NCI-H82 (cell line): ENCODE measurements at regions not wholly inside any gene's neighbourhood (a gene's known extent, or its start where the extent isn't known, plus 50 kb on each side); places are given as distances from the start of the nearest gene placed in this dataset.

ENCODE experiments used
- DNase-seq: peaks from one replicate; lab custom pipeline; 2025; lab: John Stamatoyannopoulos, UW

- no peak for DNase-seq
Observed at GRCh38 chr3:115330430-115330829, 183.3 kb upstream of the ZBTB20 start.

GRCh38 chr3:115332998-115333397 lies 185.9 kb upstream of the ZBTB20 start:
- no peak for DNase-seq

GRCh38 chr3:115336836-115337235 lies 189.7 kb upstream of the ZBTB20 start:
- no peak for DNase-seq

GRCh38 chr3:115340586-115340985 lies 193.5 kb upstream of the ZBTB20 start:
- no peak for DNase-seq

- no peak for DNase-seq
Observed at GRCh38 chr3:115341208-115341607, 194.1 kb upstream of the ZBTB20 start.

- DNase-seq, result no peak
Observed at GRCh38 chr3:115347737-115348136, 200.6 kb upstream of the ZBTB20 start.

- peak; percentile 20 for DNase-seq
Observed at GRCh38 chr3:115348412-115348811, 201.3 kb upstream of the ZBTB20 start.

- no peak for DNase-seq
Observed at GRCh38 chr3:115348951-115349745, 202.1 kb upstream of the ZBTB20 start.

GRCh38 chr3:115350606-115351005 lies 203.5 kb upstream of the ZBTB20 start:
- DNase-seq, result no peak

GRCh38 chr3:115351193-115351592 lies 204.1 kb upstream of the ZBTB20 start:
- DNase-seq, result no peak

- no peak for DNase-seq
Observed at GRCh38 chr3:115354010-115354409, 206.9 kb upstream of the ZBTB20 start.

GRCh38 chr3:115357456-115357855 lies 210.4 kb upstream of the ZBTB20 start:
- DNase-seq, result no peak

- DNase-seq, result no peak
Observed at GRCh38 chr3:115359536-115359935, 212.4 kb upstream of the ZBTB20 start.

GRCh38 chr3:115361806-115362205 lies 214.7 kb upstream of the ZBTB20 start:
- DNase-seq, result no peak

GRCh38 chr3:115363071-115363470 lies 216.0 kb upstream of the ZBTB20 start:
- no peak for DNase-seq

- no peak for DNase-seq
Observed at GRCh38 chr3:115369021-115369420, 221.9 kb upstream of the ZBTB20 start.

GRCh38 chr3:115375362-115375761 lies 228.3 kb upstream of the ZBTB20 start:
- DNase-seq, result no peak

- peak; percentile 21 for DNase-seq
Observed at GRCh38 chr3:115380883-115381572, 233.9 kb upstream of the ZBTB20 start.

- peak; percentile 24 for DNase-seq
Observed at GRCh38 chr3:115381573-115381912, 234.5 kb upstream of the ZBTB20 start.

GRCh38 chr3:115381931-115382330 lies 234.8 kb upstream of the ZBTB20 start:
- no peak for DNase-seq

- no peak for DNase-seq
Observed at GRCh38 chr3:115384381-115384780, 237.3 kb upstream of the ZBTB20 start.

GRCh38 chr3:115385774-115386730 lies 237.3 kb upstream of the GAP43 start:
- DNase-seq, result peak; percentile 100
